GM21619 (cell line): ENCODE measurements at regions not wholly inside any gene's neighbourhood (a gene's known extent, or its start where the extent isn't known, plus 50 kb on each side); places are given as distances from the start of the nearest gene placed in this dataset.

ENCODE experiments used
- ATAC-seq: cut with Tn5 transposase; IDR thresholded peaks from one replicate; pipeline ENCODE4 v1.9.1; 2021; ENCODE audit not compliant: unreplicated experiment

DNA sequence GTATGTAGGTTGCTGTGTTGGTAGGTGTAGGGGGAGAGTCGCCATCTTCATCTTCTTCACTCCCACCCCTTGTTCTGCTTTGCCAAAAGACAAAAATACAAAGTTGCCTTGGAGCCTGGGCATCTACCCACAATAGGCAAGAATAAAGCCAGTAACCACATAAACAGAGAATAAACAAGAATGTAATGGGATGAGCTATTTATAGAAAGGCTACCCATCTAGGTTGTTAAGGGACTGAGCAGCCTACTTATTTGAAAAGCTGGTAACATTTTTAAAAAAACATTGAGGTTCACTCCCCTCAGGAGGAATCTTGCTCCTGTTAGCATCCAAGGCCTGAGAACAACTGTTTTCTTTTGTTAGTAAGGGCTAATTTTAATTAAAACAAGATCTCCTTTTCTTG, 301.4 kb upstream of the STXBP5 start:
- no peak for ATAC-seq

- no peak for ATAC-seq
These were observed 300.8 kb upstream of the STXBP5 start for GRCh38 chr6:146903451-146903850.

DNA sequence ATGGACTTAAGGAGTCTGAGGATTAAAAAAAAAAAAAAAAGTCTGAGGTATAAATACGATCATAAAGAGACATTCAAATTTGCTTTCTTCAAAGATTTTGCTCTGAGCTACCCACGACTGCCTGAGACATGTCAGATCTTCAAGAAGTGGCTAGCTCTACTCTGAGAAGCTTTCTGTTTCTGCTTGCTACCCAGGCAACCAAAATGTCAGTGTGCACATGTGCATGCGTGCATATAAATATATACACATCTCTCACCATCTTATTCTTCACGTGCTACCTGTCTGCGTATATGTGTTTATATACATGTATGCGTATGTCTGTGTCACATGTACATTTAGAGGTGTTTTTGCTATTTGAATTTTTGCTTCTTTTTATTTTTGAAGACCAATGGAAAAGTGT, 299.6 kb upstream of the STXBP5 start:
- ATAC-seq: no peak

DNA sequence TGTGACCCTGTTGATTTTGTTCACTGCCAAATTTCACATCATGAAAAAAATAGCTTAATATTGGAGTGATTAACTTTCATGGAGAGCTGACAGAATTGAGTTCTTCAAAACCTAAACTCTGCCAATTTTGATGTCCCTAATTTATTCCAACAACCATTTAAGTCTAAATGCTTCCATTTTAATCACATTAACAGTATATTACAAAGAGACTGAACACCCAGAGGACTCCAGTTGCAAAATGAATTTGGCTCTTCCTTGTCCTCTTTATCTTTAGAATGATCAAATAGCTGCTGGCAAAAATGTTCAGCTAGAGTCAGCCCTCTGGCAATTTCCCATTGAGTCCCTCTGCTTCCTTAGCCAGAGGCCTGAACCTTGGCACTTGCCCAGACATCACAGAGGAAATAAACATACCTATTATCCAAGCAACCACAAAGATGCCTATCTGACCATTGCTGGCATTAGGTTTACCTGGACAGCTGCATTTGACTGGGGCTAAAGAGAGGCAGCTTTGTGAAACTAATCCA, 299.0 kb upstream of the STXBP5 start:
- no peak for ATAC-seq

- no peak for ATAC-seq
These were observed 295.4 kb upstream of the STXBP5 start for GRCh38 chr6:146908786-146909185.

DNA sequence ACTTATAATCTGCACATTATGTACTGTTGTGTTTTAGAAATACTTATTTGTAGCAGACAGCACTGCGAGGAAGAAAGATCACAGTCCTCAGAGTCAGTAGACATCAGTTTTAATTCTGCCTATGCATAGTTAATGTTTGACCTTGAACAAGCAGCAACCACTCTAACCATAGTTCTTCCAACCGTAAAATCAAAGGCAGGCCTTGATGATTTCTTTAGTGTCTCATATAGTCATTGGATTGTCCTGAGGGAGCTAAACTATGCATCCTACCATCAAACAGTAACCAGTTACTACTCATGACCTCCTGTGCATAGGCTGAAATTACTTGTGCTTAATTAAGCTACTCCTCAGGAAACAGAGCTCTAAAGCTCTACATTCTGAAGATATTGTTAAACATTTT, 294.8 kb upstream of the STXBP5 start:
- no peak for ATAC-seq

DNA sequence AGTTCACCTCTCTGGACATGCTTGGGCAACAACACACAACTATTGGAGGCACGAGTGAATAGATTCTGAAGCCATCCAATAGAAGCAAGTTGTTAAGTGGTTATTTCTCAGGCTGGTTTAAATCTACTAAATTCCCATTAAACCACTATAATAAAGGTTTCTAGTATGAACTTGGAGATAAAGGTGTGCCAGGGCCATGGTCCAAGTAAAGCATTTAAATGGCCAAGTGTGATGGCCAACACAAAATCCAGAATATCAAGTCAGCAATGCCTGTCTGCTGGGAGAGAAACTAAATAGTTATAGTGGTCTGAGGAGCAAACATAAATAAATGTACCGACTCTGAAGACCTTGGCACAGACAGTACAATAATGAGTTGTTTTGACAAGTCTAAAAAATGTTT, 294.3 kb upstream of the STXBP5 start:
- no peak for ATAC-seq

- no peak for ATAC-seq
These were observed 293.6 kb upstream of the STXBP5 start for GRCh38 chr6:146910611-146911010.

DNA sequence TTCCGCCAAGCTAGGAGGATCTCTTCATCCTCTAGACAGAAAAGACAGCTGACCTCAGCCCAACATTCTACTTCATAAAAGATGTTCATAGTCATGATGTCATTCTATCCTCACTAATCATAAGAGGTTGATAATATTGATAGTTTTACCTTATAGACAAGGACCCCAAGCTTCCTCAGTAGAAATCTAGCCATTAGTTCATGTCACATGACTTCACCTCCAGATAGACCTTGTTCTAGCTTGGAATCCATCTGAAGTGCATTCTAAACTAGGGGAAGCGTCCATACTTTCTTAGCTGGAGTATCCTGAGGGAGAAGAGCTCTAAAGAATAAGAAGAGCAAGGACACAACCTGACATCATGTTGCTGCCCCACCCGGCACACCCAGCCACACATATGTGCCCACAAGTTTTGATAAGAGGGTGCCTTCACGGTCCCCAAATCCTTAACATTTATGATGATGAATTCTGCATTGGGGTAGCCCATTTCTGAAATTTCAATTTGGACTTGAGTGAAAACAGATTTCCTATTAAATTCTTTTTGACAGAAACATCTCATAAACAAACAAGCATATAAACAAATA, 292.5 kb upstream of the STXBP5 start:
- no peak for ATAC-seq

- ATAC-seq: no peak
These were observed 291.2 kb upstream of the STXBP5 start for GRCh38 chr6:146912730-146913685.

GRCh38 chr6:146913842-146914488, 290.3 kb upstream of the STXBP5 start:
- ATAC-seq: no peak

- no peak for ATAC-seq
These were observed 289.4 kb upstream of the STXBP5 start for GRCh38 chr6:146914489-146915483.

DNA sequence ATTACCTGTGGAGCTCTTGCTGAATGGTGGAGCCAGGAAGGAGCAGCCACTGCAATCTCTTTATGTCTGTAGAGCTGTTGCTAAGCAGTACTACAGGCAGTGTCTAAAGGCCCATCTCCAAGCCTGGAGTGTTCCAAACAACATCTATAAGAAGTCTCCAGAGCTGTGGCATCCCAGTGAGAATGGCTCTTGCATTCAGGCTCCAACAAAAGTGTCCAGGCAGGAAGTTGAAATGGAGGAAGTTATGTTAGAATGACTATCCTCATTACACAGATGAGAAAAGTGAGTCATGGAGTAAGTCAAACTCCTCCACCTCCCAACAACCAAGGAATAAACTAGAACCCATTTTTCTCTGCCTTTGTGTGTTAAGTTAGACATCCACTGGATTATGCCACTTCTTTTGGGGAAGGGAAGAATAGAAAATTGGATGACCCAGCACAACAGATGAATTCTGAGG, 288.5 kb upstream of the STXBP5 start:
- ATAC-seq: no peak

GRCh38 chr6:146916435-146917025, 287.7 kb upstream of the STXBP5 start:
- no peak for ATAC-seq

DNA sequence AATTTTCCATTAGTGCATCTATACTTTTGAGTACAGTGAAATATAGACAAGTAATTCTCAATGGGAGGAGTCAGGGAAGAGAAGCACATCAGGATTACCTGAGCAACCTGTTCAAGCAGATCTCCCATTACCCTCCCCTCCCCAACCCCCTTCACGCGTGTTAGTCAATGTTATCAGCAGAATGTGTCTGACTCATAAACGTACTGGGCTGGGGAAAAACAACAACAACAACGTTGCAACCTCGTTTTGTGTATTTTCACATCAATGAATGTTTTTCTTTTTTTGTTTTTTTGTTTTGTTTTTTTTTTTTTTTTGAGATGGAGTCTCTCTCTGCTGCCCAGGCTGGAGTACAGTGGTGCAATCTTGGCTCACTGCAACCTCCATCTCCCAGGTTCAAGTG, 287.0 kb upstream of the STXBP5 start:
- no peak for ATAC-seq

DNA sequence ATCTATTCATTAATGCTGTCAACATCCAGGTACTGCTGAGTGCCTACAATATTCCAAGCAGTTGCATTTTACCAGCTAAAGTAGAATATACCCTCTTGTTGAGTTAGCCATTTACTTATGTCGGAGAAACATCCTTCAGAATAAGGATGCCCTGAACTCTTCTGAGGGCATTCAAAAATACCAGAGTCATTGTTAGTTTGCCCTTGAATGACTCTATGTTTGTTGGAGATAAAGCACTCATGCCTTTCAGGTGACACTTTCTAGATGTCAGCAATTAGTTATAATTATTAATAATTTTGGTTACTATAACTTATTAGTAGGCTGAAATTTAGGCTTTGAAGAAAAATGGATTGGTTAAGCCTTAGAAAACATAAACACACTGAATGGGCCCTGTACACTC, 286.2 kb upstream of the STXBP5 start:
- ATAC-seq: no peak

DNA sequence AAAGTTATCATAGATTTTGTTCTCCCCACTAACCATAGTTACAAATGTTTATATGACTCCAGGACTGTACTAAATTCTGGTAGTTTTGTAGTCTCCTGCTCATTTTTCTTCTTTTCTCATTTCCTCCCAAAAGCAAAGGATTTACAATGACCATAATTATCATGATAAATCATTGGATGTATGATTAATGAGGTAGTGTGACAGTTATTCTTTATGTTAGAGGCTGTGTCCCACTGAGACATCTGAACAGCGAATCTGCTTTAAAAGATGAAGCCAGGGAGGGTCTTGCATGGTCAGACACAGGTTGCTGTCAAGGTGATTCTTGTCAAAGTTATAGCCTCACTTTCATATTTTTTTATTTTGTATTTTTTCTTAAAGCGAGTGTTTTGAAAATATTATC, 285.2 kb upstream of the STXBP5 start:
- no peak for ATAC-seq

DNA sequence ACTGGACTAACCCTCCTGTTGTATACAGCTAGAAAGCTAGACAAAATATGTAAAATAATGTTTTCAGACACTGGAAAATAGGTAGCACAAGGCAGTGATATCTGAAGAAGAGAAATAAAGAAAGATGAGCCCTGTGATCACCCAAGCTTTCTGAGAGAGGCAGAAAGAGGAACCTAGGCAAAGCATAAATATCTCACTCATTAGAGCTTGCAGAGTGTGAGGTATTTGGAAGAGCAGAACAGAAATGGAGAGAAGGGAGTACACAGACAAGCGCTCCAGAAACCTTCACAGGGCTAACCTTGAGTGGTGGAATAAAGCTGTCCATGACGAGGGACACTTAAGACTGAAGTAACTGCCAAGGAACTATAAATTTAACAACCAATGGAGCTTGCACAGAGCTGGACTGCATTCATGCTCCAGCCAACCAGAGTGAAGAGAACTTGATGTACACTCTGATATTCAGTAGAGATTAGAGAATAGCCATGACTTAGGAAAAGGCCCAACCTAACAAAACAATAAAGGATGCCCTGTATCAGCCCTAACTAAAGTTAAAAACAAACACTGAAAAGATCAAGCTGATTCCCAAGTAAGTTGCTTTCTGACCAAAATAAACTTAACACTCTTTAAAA, 280.9 kb upstream of the STXBP5 start:
- no peak for ATAC-seq

DNA sequence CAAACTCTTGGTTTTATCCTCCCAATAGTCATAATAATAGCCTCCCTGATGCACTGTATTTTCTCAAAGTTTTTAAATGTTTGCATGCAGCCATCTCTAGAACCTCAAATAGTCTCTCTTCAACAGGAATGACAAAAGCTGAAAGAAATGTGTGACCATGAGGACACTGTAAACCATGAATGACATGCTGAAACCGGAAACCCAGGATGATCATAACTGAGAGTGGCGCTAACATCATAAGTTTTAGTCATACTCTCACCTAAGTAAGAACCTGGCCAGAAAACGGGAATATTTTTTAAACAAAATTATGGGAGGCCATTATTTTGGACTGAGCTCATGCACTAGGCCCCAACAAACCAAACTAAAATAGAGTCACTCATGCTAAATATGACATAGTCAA, 278.4 kb upstream of the STXBP5 start:
- no peak for ATAC-seq

DNA sequence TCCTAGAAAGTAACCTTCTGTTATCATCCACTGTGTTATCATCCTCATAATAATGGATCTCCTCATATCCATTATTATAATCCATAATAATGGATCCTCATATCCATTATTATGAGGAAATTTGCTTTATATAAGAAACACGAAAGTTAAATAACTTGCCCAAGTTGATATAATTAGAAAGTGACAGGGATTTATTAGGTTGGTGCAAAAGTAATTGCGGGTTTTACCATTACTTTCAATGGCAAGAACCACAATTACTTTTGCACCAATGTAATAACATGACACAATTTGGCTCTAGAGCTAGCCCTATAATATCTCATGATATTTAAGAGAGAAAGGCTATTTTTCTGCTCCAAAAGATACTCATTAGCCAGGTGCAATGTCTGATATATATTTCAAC, 275.7 kb upstream of the STXBP5 start:
- no peak for ATAC-seq
